ENCODE measurements at regions not wholly inside any gene's neighbourhood (a gene's known extent, or its start where the extent isn't known, plus 50 kb on each side); places are given as distances from the start of the nearest gene placed in this dataset.
"Not testable (repeated sequence)": the region's sequence is repeated elsewhere in the genome, so short reads cannot be mapped to it uniquely, and the experiment has no call there.

DNA sequence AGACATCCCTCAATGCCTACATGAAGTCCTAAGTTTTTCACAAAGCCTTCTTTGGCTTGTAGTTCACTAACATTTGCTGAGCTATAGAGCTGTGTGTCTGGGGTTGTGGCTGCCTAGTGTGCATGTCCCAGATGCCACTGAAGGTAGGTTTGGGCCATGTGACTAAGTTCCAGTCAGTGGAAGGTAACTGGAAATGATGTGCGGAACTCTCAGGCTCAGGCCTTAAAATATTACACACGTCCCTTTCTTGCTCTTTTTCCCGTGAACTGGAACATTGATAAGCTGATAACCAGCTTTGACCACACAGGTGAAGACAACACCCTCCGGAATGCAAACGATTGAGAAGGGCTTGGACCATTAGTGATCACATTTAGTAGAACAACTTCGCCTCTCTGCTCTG is 358.1 kb downstream of the GATA3 start:
- FAIRE-seq (no peak), DNase-seq (ENCODE audit: insufficient read length, low spot score) (no peak)

DNA sequence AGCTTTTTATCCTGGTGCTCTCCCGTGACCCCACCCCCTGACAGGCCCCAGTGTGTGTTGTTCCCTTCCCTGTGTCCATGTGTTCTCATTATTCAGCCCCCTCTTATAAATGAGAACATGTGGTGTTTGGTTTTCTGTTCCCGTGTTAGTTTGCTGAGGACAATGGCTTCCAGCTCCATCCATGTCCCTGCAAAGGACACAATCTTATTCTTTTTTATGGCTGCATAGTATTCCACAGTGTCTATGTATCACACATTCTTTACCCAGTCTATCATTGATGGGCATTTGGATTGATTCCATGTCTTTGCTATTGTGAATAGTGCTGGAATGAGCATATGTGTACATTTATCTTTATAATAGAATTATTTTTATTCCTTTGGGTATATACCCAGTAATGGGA is 360.5 kb downstream of the GATA3 start:
- not testable (repeated sequence) for FAIRE-seq; DNase-seq (ENCODE audit: insufficient read length, low spot score)

DNA sequence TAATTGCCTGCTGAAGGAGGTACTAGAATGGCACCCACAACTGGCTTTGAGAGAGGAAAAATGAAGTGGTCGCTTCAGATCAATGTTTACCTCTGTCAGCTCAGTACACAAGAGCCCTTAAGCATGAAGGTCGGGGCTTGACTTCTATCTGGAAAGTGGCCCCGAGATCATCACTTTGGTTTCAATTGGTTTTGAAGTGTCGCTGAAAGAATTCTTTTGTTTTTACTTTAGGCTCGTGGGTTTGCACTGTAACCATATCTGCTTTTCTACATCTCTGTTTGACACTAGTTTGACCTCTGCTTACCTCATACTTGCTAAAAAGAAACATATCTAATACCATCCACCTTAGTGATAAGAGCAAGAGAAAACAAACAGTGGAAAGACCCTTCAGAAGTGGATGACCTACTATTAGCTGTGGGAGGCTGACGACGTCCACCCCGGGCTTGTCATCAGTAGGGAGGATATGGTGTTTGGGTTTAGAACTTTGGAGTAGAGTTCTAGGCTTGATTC is 361.8 kb downstream of the GATA3 start:
- DNase-seq (ENCODE audit: insufficient read length, low spot score) (no peak), FAIRE-seq (peak; percentile 28)

DNA sequence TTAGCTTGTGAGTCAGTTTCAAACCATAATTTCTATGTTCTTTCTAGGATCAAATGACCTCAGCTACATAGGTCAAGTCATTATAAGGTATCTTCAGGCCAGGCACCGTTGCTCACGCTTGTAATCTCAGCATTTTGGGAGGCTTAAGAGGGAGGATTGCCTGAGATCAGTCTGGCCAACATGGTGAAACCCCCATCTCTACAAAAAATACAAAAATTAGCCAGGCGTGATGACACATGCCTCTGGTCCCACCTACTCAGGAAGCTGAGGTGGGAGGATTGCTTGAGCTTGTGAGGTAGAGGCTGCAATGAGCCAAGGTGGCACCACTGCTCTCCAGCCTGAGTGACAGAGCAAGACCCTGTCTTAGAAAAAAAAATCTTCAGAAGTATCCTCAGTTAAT is 362.3 kb downstream of the GATA3 start:
- DNase-seq (ENCODE audit: insufficient read length, low spot score) (no peak), FAIRE-seq (no peak)

DNA sequence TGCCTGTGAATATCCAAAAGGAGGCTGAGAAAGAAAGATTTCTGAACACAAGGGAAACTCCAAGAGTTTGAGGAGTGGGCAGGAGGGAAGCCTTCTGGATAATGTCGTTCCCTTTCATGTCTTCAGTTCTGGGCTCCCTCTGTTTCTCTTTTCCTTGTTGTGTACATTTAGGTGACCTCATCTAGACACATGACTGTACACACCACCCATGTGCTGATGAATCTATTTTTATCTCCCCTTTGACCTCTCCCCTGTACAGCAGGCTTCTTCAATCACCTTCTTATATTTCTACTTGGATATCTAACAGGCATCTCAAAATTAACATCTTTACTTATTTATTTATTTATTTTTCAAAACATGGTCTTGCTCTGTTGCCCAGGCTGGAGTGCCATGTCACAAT is 363.1 kb downstream of the GATA3 start:
- FAIRE-seq (no peak), DNase-seq (ENCODE audit: insufficient read length, low spot score) (no peak)

DNA sequence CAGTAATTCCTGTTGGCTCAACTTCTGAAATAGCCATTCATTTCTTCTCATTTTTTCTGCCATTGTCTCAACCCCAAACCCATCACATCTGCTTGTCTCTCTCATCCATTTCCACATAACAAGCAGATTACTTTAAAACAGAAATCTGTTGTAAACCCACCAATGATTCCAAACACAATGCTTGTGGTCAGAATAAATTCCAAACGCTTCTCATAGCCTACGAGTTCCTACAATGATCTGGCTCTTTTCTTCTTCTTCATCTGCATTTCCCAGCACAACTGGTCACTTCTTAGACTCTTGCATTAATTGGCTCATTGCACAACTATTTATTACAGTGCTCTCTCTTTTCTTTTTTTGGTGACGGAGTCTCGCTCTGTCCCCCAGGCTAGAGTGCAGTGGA is 364.1 kb downstream of the GATA3 start:
- no peak for DNase-seq (ENCODE audit: insufficient read length, low spot score)
- no peak for FAIRE-seq

DNA sequence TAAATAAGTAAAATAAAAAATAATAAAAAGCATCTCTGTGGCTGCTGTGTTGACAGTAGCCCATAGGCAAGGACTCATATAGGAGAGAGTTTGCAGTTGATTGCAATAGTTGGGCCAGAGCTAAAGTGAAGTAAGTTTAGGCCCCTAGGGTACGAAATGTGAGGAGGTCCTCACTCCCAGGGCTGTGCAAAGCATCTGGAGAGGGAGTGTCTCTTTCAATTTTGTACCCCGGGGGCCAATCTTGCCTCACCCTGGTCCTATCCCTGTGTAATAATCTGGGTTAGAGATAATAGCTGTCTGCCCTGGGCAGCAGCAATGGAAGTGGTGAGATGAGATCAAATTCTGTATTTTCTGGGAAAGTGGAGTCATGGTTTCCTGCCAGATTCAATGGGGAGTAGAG is 365.7 kb downstream of the GATA3 start:
- DNase-seq (ENCODE audit: insufficient read length, low spot score) (no peak), FAIRE-seq (no peak)

DNA sequence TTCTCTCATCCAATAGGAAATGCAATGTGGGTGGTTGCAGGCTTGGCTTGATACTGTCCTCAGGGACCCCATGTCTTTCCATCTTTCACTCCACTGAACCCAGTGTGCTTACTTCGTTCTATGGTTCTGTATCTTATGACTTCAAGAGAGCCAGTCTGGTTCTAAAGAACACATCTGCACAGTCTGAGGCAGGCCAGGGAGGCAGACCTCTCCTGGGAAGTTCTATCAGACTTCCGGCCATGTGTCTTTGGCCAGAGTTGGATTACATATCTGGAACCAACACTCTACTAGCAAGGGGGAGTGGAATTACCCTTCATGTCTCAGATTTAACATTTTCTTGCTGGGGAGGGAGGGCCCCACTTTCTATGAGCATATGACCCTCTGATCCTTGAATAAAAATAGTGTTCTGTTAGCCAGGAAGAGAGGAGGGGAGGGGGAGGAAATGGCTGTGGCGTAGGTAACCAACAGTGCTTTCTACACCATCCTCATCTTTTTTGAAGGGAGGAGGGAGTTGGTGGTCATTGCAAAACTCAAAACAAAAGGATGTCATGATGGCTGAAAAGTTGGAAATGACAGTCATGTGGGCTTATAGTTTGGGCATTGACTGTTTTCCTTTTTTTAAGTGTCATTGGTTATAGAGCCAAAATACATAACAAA is 370.2 kb downstream of the GATA3 start:
- DNase-seq (ENCODE audit: insufficient read length, low spot score) (no peak), FAIRE-seq (no peak)

DNA sequence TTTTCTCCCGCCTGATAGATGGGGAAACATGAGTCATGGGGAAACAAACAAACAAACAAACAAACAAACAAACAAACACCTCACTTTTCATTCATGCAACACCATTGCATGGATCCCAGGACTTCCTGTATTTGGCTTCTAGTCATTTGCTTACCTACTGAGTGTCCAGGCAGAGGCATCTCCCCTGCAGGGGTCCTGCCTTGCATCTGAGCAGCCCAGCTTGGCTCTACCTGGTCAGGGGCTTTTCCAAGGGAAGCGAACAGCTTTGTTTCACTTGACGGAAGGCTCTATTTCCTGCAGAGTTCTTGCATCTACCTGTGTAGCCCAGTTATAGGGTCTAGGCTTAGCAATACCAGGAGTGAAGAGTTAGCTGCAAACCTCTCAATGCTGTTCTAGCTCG is 374.2 kb downstream of the GATA3 start:
- no peak for FAIRE-seq

DNA sequence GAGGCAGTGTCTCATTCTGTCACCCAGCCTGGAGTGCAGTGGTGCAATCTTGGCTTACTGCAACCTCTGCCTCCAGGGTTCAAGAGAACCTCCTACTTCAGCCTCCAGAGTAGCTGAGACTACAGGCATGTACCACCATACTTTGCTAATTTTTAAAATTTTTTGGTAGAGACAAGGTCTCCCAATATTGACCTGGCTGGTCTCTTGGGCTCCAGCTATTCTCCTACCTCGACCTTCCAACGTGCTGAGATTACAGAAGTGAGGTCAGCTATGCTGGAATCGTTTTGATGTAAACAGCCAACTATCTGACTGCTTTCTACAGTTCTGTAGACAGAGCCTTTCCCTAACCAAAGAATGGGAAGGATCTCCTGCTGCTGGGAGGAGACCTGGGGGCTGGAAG is 375.8 kb downstream of the GATA3 start:
- DNase-seq (ENCODE audit: insufficient read length, low spot score) = no peak
- FAIRE-seq = no peak

More for the DNA sequence above, 374.2 kb downstream of the GATA3 start:
- no peak for DNase-seq (ENCODE audit: insufficient read length, low spot score)

DNA sequence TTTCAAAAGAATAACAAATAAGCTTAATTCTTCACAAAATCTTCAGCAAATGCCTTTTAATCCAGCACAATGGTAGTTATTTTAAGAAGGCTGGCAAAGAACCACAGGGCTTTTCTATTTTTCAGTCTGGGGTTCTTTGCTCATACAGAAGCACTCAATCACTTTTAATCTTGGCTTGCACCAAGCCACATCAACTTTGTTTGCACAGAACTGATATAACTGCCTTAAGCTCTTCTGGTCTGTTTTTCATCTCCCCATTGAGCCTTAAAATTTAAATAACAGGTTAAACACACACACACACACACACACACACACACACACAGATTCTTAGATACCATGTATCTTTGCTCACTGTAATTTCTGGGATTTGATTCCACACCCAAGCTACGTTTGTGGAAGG is 377.0 kb downstream of the GATA3 start:
- no peak for DNase-seq (ENCODE audit: insufficient read length, low spot score)
- no peak for FAIRE-seq

DNA sequence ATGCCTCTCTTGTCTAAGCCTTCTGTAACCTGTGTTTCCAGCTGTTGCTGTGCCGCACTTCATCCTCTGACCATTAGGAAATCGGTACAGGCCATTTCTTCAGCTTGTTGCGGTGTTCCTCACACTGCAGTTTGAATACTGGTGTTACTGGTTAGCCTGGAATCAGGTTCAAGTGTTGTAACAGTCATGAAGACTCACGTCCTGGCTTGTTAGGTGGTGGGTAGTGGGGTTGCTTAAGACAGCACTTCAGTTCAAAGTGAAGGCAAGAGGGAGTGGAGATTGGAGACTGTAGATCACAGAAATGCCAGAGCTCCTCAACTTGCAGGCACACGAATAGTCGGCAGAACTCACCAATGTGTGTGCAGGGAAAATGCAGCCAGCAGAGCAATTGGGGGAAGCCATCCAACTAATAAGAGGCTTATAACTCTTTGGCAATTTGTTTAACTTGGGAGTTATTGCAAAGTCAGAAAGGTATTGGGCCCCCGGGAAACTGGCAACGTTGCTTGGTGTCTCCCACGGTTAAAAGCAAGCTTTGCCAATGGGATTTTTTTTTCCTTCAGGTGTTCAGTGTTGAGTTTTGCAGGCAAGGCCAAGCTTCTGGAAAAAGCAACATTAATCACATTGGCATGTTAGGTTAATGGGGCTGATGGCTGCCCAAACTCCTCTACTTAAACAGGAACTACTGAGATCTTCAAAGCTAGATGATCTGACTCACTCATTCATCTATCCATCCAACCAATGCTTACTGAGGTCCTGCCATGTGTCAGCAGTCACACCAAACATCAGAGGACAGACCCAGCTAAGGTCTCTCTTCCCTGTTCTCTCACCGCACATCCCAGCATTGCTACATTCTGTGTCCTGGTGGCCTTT is 380.9 kb downstream of the GATA3 start:
- FAIRE-seq (no peak), DNase-seq (ENCODE audit: insufficient read length, low spot score) (no peak)

DNA sequence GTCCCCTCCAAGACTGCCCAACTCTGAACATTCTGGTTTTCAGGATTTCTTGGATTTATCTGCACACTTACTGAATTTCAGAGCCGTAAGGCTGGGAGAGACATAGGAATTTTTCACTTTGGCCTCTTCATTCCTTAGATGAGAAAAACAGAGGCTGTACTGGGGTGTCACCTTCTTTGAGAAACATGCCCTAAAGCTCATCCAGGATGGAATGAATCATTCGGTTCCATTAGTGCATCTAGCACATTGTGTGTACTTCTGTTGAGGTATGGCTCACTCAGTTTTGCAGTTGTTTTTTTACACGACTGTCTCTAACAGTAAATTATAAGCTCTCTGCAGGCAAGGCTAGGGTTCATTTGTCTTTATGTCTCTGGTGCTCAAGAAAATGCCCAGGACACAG is 383.4 kb downstream of the GATA3 start:
- DNase-seq (ENCODE audit: insufficient read length, low spot score) (no peak), FAIRE-seq (no peak)

DNA sequence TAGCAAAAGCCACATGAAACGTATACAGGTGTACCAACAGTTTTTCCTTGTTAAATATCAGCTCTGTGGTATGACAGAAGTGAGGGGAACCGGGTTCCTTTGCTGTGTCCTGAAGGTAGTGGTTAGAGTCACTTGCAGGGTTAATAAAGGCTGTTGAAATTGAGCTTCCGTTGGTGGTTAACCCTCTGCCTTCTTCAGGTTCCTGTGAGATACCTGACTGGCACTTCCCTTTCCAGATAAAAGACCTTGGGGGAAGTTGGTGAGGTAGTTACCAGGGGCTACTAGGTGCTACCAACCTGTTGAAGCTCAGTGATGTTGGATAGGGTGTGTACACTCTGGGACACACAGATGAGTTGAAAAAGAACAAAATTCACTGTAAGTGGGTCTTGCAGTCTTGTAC is 384.1 kb downstream of the GATA3 start:
- DNase-seq (ENCODE audit: insufficient read length, low spot score) (no peak), FAIRE-seq (no peak)

DNA sequence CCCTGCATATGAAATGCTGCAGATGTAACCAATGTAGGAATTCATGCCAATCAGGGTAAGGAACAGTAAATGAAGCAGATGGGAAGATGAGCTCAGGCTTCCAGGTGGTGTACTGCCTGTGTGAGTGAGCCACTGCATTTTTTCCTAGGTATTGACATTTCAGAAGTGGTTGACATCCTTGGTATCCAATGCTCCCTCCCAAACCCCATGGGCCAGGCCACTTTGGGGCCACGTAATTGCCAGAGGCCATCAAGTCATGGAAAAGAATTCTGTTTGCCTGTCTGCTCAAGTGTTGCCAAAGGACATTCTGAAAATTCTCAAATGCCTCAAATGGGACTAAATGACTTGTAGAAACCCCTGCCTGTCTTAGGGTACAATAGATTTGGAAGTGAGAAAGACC is 384.6 kb downstream of the GATA3 start:
- FAIRE-seq = no peak
- DNase-seq (ENCODE audit: insufficient read length, low spot score) = no peak

DNA sequence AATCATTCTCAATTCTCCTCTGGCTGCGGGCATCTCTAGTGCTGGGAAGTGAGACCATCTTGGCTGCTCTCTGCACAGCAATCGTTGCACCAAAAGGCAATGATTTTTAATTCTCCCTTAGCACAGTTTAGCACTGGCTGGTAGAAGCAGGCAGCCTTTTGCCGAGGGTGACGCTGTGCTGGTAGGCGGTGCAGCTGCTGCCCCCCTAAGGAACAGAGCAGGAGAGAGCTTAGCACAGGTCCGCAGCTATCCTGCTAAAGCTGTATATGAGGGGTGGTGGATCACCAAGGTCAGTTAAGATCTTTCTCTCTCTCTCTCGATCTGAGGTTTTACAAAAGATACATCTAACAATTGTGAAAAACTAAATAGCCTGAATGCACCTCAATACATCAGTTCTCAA is 390.1 kb downstream of the GATA3 start:
- FAIRE-seq (no peak), DNase-seq (ENCODE audit: insufficient read length, low spot score) (peak; percentile 14)

DNA sequence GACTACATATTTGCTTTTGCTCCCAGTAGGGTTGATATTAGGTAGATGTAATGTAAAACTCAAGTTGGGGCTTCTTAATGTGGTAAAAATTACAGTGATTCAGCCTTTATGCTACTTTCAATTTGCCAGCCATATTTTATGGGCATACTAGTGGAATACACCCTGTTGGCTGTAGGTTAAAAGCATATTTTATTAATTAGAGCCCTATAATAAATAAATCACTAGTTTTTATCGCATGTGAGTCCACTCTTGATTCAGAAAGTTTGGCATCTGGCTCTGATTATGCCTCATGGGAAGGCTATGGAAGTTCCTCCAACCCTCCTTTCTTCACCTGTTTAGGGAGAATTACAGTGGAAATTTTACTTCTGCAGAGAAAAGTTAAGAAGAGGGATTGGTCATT is 390.9 kb downstream of the GATA3 start:
- no peak for DNase-seq (ENCODE audit: insufficient read length, low spot score)
- no peak for FAIRE-seq

DNA sequence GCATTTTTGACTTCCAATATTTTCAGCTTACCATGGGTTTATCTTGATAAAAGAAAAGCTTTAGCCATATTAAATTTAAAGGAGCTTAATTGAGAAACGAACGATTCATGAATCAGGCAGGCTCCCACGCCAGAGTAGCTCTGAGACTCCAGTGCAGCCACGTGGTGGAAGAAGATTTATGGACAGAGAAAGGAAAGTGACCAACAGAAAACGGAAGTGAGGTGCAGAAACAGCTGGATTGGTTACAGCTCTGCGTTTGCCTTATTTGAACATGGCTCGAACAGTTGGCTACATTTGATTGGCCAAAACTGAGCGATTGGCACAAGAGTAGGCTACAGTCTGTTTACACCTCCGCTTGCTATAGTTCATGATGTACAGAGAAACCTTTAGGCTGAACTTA is 395.4 kb downstream of the GATA3 start:
- no peak for DNase-seq (ENCODE audit: insufficient read length, low spot score)
- FAIRE-seq = no peak

DNA sequence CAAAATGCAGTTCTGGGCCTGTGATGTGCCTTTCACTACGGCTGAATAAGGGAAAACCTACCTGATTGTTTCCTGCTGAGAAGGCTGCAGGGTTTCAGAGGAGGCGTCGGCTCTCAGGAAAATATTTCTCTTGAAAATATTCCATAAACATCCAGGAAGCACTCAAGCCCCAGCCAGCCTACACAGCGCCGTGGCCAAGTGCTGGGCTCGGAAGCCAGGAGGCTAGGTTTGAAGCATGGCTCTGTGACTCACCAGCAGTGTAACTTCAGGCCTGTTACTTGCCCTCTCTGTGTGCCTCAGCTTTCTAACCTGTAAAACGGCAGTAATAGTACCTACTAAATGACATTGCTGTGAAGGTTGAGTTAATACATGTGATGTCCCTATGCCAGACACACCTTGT is 399.1 kb downstream of the GATA3 start:
- FAIRE-seq = no peak
- no peak for DNase-seq (ENCODE audit: insufficient read length, low spot score)

DNA sequence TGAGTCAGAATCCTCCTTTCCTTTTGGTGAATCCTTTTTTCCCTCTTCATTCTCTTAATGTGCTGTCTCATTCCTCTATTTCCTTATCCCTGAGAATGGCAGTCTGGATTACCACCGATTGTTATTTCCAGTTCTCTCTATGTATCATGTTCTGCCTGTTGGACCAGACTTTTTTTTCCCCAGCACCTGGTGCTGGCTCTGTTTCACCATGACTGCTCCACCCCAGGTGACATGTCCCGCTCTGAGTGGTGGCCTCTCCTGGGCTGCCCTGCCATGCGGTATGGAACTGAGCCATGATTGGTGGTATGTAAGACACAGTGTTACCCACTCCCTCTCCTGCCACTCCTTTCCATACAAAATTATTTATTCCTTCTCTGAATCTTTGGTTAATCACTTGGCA is 399.9 kb downstream of the GATA3 start:
- no peak for DNase-seq (ENCODE audit: insufficient read length, low spot score)
- FAIRE-seq = no peak

DNA sequence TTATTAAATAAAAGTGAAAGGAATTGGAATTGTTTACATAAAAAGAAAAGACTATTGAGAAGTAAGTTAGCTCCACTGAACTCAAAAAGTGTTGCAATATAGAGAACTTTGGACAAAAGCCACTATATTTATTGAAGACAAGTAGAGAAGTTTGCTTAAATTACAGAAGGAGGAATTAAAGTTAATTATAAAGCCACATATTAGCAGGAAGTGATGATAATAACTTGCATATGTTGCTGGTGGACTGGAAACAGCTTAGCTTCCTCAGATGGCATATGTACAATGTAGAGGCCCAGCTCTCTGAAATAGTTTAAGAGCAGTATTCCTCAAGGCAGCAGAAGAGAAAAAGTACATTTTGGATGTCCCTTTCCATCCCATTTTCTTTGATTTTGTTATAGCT is 400.7 kb downstream of the GATA3 start:
- DNase-seq (ENCODE audit: insufficient read length, low spot score) (no peak), FAIRE-seq (no peak)

DNA sequence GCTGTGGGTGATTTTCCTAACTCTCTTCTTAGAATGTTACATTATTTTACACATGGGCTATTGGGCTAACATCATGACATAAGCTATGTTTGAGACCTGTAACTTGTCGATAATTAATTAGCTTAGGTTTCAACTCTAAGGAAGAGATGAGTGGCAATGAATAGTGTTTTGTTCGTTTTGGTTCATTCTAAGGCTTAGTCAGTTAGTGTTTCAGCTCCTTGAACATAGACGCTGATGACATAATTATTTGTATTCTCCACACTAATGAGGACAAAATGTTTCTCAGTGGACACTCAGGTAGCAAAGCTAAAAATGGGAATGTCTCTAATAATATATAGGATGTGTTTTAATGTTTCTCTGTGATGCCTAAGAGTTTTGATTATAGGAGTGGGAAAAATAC is 401.9 kb downstream of the GATA3 start:
- FAIRE-seq = no peak
- no peak for DNase-seq (ENCODE audit: insufficient read length, low spot score)

All from HTR-8/SVneo (cell line).